Effector memory CD4-positive, alpha-beta T cell (primary cell): ENCODE measurements at regions not wholly inside any gene's neighbourhood (a gene's known extent, or its start where the extent isn't known, plus 50 kb on each side); places are given as distances from the start of the nearest gene placed in this dataset.

Source experiments
- DNase-seq, 3 donors: peaks; one replicate each; pipeline ENCODE4 v3.0.0-alpha.2; 2020
- H3K27ac ChIP-seq: 2 replicates; pipeline ENCODE4 v1.7.0; 2013; ENCODE audit warnings: mild to moderate bottlenecking, low read length, moderate library complexity; ENCODE audit not compliant: insufficient read depth, poor library complexity, severe bottlenecking
- H3K27me3 ChIP-seq: replicated peaks from 2 replicates; pipeline ENCODE4 v1.7.0; 2013; ENCODE audit warnings: mild to moderate bottlenecking, low read length; ENCODE audit not compliant: insufficient read depth, control insufficient read depth, poor library complexity, severe bottlenecking
- H3K36me3 ChIP-seq: 2 replicates; pipeline ENCODE4 v1.7.0; 2013; ENCODE audit warnings: mild to moderate bottlenecking, low read length, moderate library complexity; ENCODE audit not compliant: control insufficient read depth, insufficient read depth
- H3K4me1 ChIP-seq: 2 replicates; pipeline ENCODE4 v1.7.0; 2013; ENCODE audit warnings: low read length, mild to moderate bottlenecking; ENCODE audit not compliant: control insufficient read depth, insufficient read depth, poor library complexity, severe bottlenecking
- H3K4me3 ChIP-seq: 2 replicates; pipeline ENCODE4 v1.7.0; 2013; ENCODE audit warnings: low read length, low read depth, mild to moderate bottlenecking; ENCODE audit not compliant: insufficient read depth, poor library complexity, severe bottlenecking
- H3K9me3 ChIP-seq: 2 replicates; pipeline ENCODE4 v1.7.0; 2013; ENCODE audit warnings: mild to moderate bottlenecking, low read length, moderate library complexity; ENCODE audit not compliant: control insufficient read depth

- H3K4me1 ChIP-seq: no peaks in the 10 kb centered on the region
- DNase-seq: no peak
- no peaks in the 10 kb centered on the region for H3K27me3 ChIP-seq
- H3K4me3 ChIP-seq: no peak overlapping the region
- H3K27ac ChIP-seq: no peak overlapping the region
- no peaks in the 10 kb centered on the region for H3K9me3 ChIP-seq
- no peaks in the 10 kb centered on the region for H3K36me3 ChIP-seq
Observed at GRCh38 chr3:67791620-67792019, 137.2 kb upstream of the SUCLG2 start.

GRCh38 chr3:67790043-67790442 lies 135.6 kb upstream of the SUCLG2 start:
- peak in 2 of 3 donors; percentile 12 to 31 for DNase-seq
- Histone ChIP-seq H3K4me1 (no peaks in the 10 kb centered on the region), H3K4me3 (no peak overlapping the region)

GRCh38 chr3:67788396-67788795 lies 134.0 kb upstream of the SUCLG2 start:
- Histone ChIP-seq H3K4me3 (no peak overlapping the region), H3K36me3 (no peaks in the 10 kb centered on the region), H3K27ac (no peak overlapping the region)

More at GRCh38 chr3:67790043-67790442, 135.6 kb upstream of the SUCLG2 start:
- Histone ChIP-seq H3K9me3 (no peaks in the 10 kb centered on the region), H3K36me3 (no peaks in the 10 kb centered on the region), H3K27me3 (no peaks in the 10 kb centered on the region), H3K27ac (no peak overlapping the region)

GRCh38 chr3:67783281-67784250 lies 129.2 kb upstream of the SUCLG2 start:
- H3K27me3 ChIP-seq: no peaks in the 10 kb centered on the region
- H3K4me1 ChIP-seq: no peaks in the 10 kb centered on the region
- no peaks in the 10 kb centered on the region for H3K9me3 ChIP-seq
- no peak overlapping the region for H3K4me3 ChIP-seq
- H3K36me3 ChIP-seq: no peaks in the 10 kb centered on the region
- DNase-seq: no peak
- H3K27ac ChIP-seq: no peak overlapping the region

More at GRCh38 chr3:67788396-67788795, 134.0 kb upstream of the SUCLG2 start:
- Histone ChIP-seq H3K27me3 (no peaks in the 10 kb centered on the region), H3K9me3 (no peaks in the 10 kb centered on the region), H3K4me1 (no peaks in the 10 kb centered on the region)
- no peak for DNase-seq

- no peaks in the 10 kb centered on the region for H3K36me3 ChIP-seq
- no peaks in the 10 kb centered on the region for H3K4me1 ChIP-seq
- no peak overlapping the region for H3K4me3 ChIP-seq
- H3K27ac ChIP-seq: no peak overlapping the region
- H3K9me3 ChIP-seq: no peaks in the 10 kb centered on the region
- no peaks in the 10 kb centered on the region for H3K27me3 ChIP-seq
- DNase-seq: no peak
Observed at GRCh38 chr3:67781871-67782270, 127.5 kb upstream of the SUCLG2 start.

- Histone ChIP-seq H3K9me3 (no peaks in the 10 kb centered on the region), H3K4me1 (no peaks in the 10 kb centered on the region), H3K4me3 (no peak overlapping the region), H3K27me3 (no peaks in the 10 kb centered on the region), H3K36me3 (no peaks in the 10 kb centered on the region), H3K27ac (no peak overlapping the region)
- no peak for DNase-seq
Observed at GRCh38 chr3:67781218-67781617, 126.8 kb upstream of the SUCLG2 start.

- Histone ChIP-seq H3K36me3 (no peaks in the 10 kb centered on the region), H3K4me1 (no peaks in the 10 kb centered on the region), H3K9me3 (no peaks in the 10 kb centered on the region), H3K27me3 (no peaks in the 10 kb centered on the region), H3K4me3 (no peak overlapping the region), H3K27ac (no peak overlapping the region)
- DNase-seq: no peak
Observed at GRCh38 chr3:67774676-67775075, 120.3 kb upstream of the SUCLG2 start.

- DNase-seq: no peak
- Histone ChIP-seq H3K9me3 (no peaks in the 10 kb centered on the region), H3K36me3 (no peaks in the 10 kb centered on the region), H3K27me3 (no peaks in the 10 kb centered on the region), H3K27ac (no peak overlapping the region), H3K4me1 (no peaks in the 10 kb centered on the region), H3K4me3 (no peak overlapping the region)
Observed at GRCh38 chr3:67765575-67765974, 111.2 kb upstream of the SUCLG2 start.

GRCh38 chr3:67745296-67745695 lies 90.9 kb upstream of the SUCLG2 start:
- no peaks in the 10 kb centered on the region for H3K27me3 ChIP-seq
- no peak for DNase-seq
- H3K9me3 ChIP-seq: no peaks in the 10 kb centered on the region
- H3K36me3 ChIP-seq: no peaks in the 10 kb centered on the region
- H3K4me3 ChIP-seq: no peak overlapping the region
- H3K27ac ChIP-seq: no peak overlapping the region
- H3K4me1 ChIP-seq: no peaks in the 10 kb centered on the region

- H3K9me3 ChIP-seq: no peaks in the 10 kb centered on the region
- no peak overlapping the region for H3K4me3 ChIP-seq
- no peaks in the 10 kb centered on the region for H3K36me3 ChIP-seq
- no peaks in the 10 kb centered on the region for H3K27me3 ChIP-seq
- H3K4me1 ChIP-seq: no peaks in the 10 kb centered on the region
- no peak for DNase-seq
- no peak overlapping the region for H3K27ac ChIP-seq
Observed at GRCh38 chr3:67744699-67745098, 90.3 kb upstream of the SUCLG2 start.
